Mesothelial cell of epicardium (in vitro differentiated cells): ENCODE measurements at regions not wholly inside any gene's neighbourhood (a gene's known extent, or its start where the extent isn't known, plus 50 kb on each side); places are given as distances from the start of the nearest gene placed in this dataset.

Experiments
- DNase-seq, 2 experiments: peaks; one replicate each; pipeline ENCODE4 v3.0.0; 2021; ENCODE audit warnings: low spot score in 2 of 2; ENCODE audit not compliant: unreplicated experiment in 2 of 2
- H3K27ac Mint-ChIP-seq: 2 replicates; pipeline ENCODE4 v1.8.0; 2021; ENCODE audit warnings: mixed read lengths
- H3K27me3 Mint-ChIP-seq: 2 replicates; pipeline ENCODE4 v1.8.0; 2021; ENCODE audit warnings: low read depth, mixed read lengths
- H3K36me3 Mint-ChIP-seq: 2 replicates; pipeline ENCODE4 v1.8.0; 2021; ENCODE audit warnings: mixed read lengths
- H3K4me1 Mint-ChIP-seq: 2 replicates; pipeline ENCODE4 v1.8.0; 2021; ENCODE audit warnings: mixed read lengths
- H3K4me3 Mint-ChIP-seq: 2 replicates; pipeline ENCODE4 v1.8.0; 2021; ENCODE audit warnings: mild to moderate bottlenecking, moderate library complexity, mixed read lengths
- H3K9me3 Mint-ChIP-seq: 2 replicates; pipeline ENCODE4 v1.8.0; 2021; ENCODE audit warnings: mixed read lengths
- TF ChIP-seq, protein P1 (sequence below): fragments of 200-600 bp; sonication (generic); IDR thresholded peaks from one replicate; pipeline ENCODE4 v1.5.0; 2021; ENCODE audit warnings: antibody characterized with exemption; ENCODE audit not compliant: unreplicated experiment

DNA sequence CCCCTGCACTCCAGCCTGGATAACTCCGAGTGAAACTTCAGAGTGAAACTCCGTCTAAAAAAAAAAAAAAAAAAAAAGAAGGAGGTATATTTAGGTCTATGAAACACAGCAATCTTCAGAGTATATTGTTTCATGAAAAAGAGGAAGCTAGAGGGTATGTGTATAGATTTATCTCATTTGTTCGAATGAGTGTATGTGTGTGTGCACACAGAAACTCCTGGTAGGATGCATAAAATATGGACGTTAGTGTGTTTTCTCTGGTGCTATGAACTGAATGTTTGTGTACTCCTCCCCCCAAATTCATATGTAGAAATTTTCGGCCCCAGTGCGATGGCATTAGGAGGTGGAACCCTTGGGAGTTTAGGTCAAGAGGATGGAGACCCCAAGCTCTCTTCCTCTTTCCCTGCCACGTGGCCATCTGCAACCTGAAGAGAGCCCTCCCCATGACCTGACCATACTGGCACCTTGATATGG, 98.6 kb upstream of the KLF13 start:
- no peaks in the 10 kb centered on the region for H3K4me1 Mint-ChIP-seq
- H3K27me3 Mint-ChIP-seq = peaks cover 11% of the 10 kb centered on the region
- no peak overlapping the region for H3K4me3 Mint-ChIP-seq
- no peak overlapping the region for H3K27ac Mint-ChIP-seq
- DNase-seq = no peak
- TF ChIP-seq, protein P1, sequence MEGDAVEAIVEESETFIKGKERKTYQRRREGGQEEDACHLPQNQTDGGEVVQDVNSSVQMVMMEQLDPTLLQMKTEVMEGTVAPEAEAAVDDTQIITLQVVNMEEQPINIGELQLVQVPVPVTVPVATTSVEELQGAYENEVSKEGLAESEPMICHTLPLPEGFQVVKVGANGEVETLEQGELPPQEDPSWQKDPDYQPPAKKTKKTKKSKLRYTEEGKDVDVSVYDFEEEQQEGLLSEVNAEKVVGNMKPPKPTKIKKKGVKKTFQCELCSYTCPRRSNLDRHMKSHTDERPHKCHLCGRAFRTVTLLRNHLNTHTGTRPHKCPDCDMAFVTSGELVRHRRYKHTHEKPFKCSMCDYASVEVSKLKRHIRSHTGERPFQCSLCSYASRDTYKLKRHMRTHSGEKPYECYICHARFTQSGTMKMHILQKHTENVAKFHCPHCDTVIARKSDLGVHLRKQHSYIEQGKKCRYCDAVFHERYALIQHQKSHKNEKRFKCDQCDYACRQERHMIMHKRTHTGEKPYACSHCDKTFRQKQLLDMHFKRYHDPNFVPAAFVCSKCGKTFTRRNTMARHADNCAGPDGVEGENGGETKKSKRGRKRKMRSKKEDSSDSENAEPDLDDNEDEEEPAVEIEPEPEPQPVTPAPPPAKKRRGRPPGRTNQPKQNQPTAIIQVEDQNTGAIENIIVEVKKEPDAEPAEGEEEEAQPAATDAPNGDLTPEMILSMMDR = no peak
- H3K36me3 Mint-ChIP-seq = no peaks in the 10 kb centered on the region
- H3K9me3 Mint-ChIP-seq = no peaks in the 10 kb centered on the region

GRCh38 chr15:31228980-31229826, 97.4 kb upstream of the KLF13 start:
- no peak for DNase-seq
- Mint-ChIP-seq H3K27ac (no peak overlapping the region), H3K27me3 (peaks cover 16% of the 10 kb centered on the region), H3K4me1 (no peaks in the 10 kb centered on the region), H3K36me3 (no peaks in the 10 kb centered on the region), H3K9me3 (no peaks in the 10 kb centered on the region), H3K4me3 (no peak overlapping the region)
- TF ChIP-seq, protein P1 = no peak

- Mint-ChIP-seq H3K4me1 (peaks cover 5% of the 10 kb centered on the region), H3K4me3 (no peak overlapping the region), H3K27ac (no peak overlapping the region), H3K9me3 (no peaks in the 10 kb centered on the region), H3K36me3 (no peaks in the 10 kb centered on the region), H3K27me3 (peaks cover 13% of the 10 kb centered on the region)
- DNase-seq = no peak
- TF ChIP-seq, protein P1 = no peak
These were observed 95.8 kb upstream of the KLF13 start for GRCh38 chr15:31230630-31231485.

DNA sequence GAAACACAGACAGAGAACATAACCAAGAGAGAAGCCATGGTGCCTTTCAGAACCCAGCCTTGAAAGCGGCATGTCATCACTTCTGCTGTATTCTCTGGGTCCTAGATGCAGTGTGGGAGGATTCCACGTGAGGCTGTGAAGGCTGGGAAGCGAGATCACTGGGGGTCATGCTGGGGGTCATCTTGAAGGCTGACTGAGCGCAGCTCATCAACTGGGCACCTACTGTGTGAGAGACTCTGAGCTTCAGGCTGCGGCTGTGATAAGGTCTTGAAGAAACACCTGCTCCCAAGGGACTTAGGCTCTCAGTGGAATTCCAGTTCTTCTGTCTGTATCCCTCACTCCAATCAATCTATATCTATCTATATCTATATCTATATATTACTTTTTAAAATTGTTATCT, 91.8 kb upstream of the KLF13 start:
- peaks cover 21% of the 10 kb centered on the region for H3K4me1 Mint-ChIP-seq
- no peak overlapping the region for H3K4me3 Mint-ChIP-seq
- no peaks in the 10 kb centered on the region for H3K9me3 Mint-ChIP-seq
- no peaks in the 10 kb centered on the region for H3K36me3 Mint-ChIP-seq
- TF ChIP-seq, protein P1 = no peak
- peak overlapping the region; percentile 21 for H3K27ac Mint-ChIP-seq
- H3K27me3 Mint-ChIP-seq = peaks cover 13% of the 10 kb centered on the region
- no peak for DNase-seq

DNA sequence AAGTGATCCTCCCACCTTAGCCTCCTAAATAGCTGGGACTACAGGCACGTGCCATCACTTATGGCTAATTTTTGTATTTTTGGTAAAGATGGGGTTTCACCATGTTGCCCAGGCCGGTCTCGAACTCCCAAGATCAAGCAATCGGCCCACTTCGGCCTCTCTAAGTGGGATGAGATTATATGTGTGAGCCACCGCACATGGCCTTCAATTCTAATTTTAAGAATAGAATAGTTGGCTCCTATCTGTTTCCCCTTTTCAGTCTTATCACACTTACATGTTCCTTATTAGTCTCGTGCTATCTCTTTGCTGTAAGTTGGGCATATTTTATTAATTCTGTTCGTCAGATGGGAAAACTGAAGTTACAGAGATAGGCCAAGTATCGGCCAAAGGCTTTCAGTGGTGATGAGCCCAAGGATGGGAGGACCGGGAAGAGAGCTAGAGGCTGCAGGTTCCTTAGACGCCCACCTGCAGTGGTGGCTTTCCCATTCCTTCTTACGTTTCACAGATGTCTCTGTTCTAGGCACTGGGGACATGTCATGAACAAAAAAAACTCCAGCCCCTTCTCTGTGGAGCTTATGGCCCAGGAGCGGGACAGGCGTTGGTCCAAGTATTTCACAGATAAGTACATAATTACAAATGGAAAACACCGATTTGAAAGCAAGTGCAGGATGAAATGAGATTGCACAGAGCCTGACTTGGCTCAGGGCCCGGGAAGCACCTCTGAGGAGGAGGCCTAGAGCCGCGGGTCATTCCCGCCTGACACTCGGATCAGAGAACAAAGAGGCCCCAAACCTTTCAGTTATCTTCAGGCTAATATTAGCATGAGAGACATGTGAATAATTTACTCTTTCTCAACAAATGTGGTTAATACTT, 91.1 kb upstream of the KLF13 start:
- Mint-ChIP-seq H3K36me3 (no peaks in the 10 kb centered on the region), H3K27me3 (peaks cover 13% of the 10 kb centered on the region), H3K9me3 (no peaks in the 10 kb centered on the region), H3K4me1 (peaks cover 21% of the 10 kb centered on the region), H3K27ac (peak overlapping the region; percentile 96), H3K4me3 (peak overlapping the region; percentile 8)
- TF ChIP-seq, protein P1 = no peak
- peak; percentile 47 to 57 for DNase-seq
